ENCODE measurements at regions not wholly inside any gene's neighbourhood (a gene's known extent, or its start where the extent isn't known, plus 50 kb on each side); places are given as distances from the start of the nearest gene placed in this dataset.

DNA sequence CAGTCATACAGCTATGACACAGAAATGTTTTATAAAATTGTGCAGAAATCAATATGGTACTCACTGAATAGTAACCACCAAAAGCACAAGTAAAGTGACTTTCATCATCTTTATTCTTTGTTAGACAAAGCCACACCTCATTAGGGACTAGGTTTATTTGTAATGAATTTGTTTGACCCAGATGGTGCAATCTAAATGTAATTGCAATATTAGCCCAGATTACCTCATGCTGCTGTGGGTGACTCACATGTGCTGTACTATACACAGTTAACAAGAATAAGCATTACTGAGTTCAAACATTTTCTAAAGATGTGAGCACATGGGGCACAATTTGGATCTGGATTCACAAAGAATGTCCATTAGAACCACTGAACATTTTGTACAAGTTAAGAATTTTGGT is 759.3 kb upstream of the TYRP1 start:
- Histone ChIP-seq H3K18ac (ENCODE audit: low read depth, low read length) (no peak overlapping the region), H3K4me3 (ENCODE audit: insufficient read depth, low read depth, low read length) (no peak overlapping the region), H3K9me3 (ENCODE audit: control insufficient read depth, insufficient read depth, low read length) (peaks cover 11% of the 10 kb centered on the region), H4K20me1 (ENCODE audit: insufficient read depth, low read length) (no peaks in the 10 kb centered on the region), H3K79me1 (ENCODE audit: low read depth in 1 of 2, low read length in 2 of 2) (no peaks in the 10 kb centered on the region), H3K27ac (ENCODE audit: insufficient read depth, low read length) (no peak overlapping the region), H2BK20ac (ENCODE audit: low read depth, low read length) (no peak overlapping the region), H3K4me2 (ENCODE audit: low read depth, low read length) (no peak overlapping the region), H3K36me3 (ENCODE audit: control insufficient read depth, insufficient read depth, low read length) (no peaks in the 10 kb centered on the region), H2BK5ac (ENCODE audit: low read depth, low read length, poor library complexity, severe bottlenecking) (no peak overlapping the region), H2AK9ac (replicated peaks; ENCODE audit: low read depth, low read length, poor library complexity) (no peak overlapping the region), H2AFZ (replicated peaks; ENCODE audit: low read length, poor library complexity) (no peak overlapping the region), H3K4me1 (ENCODE audit: control insufficient read depth, insufficient read depth, low read length) (no peaks in the 10 kb centered on the region), H3K9ac (ENCODE audit: low read depth, low read length) (no peak overlapping the region), H3K23ac (ENCODE audit: low read depth, low read length) (no peak overlapping the region), H2BK15ac (ENCODE audit: low read depth, low read length) (no peak overlapping the region), H2BK120ac (ENCODE audit: low read depth, low read length) (no peak overlapping the region), H3K4ac (ENCODE audit: low read depth, low read length) (no peak overlapping the region), H4K91ac (ENCODE audit: insufficient read depth, low read depth, low read length) (no peak overlapping the region), H3K56ac (ENCODE audit: extremely low read depth, insufficient read depth, low read length) (no peak overlapping the region), H4K5ac (ENCODE audit: low read depth, low read length) (no peak overlapping the region), H3K27me3 (ENCODE audit: control insufficient read depth, insufficient read depth, low read length) (no peaks in the 10 kb centered on the region), H3K9me1 (ENCODE audit: insufficient read depth, low read length) (no peaks in the 10 kb centered on the region), H4K8ac (ENCODE audit: low read depth in 2 of 2, low read length in 2 of 2) (no peak overlapping the region), H2AK5ac (ENCODE audit: low read depth, low read length) (no peak overlapping the region), H3K14ac (replicated peaks; ENCODE audit: low read depth, low read length) (no peak overlapping the region)
- ATAC-seq (ENCODE audit: low read depth), result no peak
- DNase-seq, result peak; percentile 1
- intact Hi-C loops (cut with micrococcal nuclease) (no loop called here), in situ Hi-C loops (cut with MboI; ENCODE audit: low sequenced_read_pairs) (no loop called here), dilution Hi-C loops (cut with HindIII; ENCODE audit: low sequenced_read_pairs, unreplicated experiment) (no loop called here)
- CTCF ChIA-PET, result no interaction called here
- TF ChIP-seq FOS (IDR thresholded peaks at IDR 0.05; ENCODE audit: low read depth, low read length) (no peak), POLR2A (IDR thresholded peaks at IDR 0.05; ENCODE audit: low read depth, low read length) (no peak), RAD21 (IDR thresholded peaks at IDR 0.05; ENCODE audit: low read length) (no peak), RFX5 (IDR thresholded peaks at IDR 0.05; ENCODE audit: low read depth, low read length) (no peak), MAZ (IDR thresholded peaks at IDR 0.05; ENCODE audit: borderline replicate concordance, low read depth, low read length) (no peak), CEBPB (IDR thresholded peaks at IDR 0.05; ENCODE audit: low read depth, low read length) (peak; percentile 64; the same call in 1 of the 2 replicates), SMC3 (IDR thresholded peaks at IDR 0.05; ENCODE audit: low read depth, low read length) (no peak)
- no TSS peak for BruUV-seq (replicated peaks)
- POLR2A ChIA-PET (ENCODE audit: unreplicated experiment), result no interaction called here

Measured in IMR-90 (cell line).